Smooth muscle cell (in vitro differentiated cells): ENCODE measurements at regions not wholly inside any gene's neighbourhood (a gene's known extent, or its start where the extent isn't known, plus 50 kb on each side); places are given as distances from the start of the nearest gene placed in this dataset.

Experiments used
- DNase-seq: peaks from one replicate; lab custom pipeline; 2025; ENCODE audit not compliant: unreplicated experiment; lab: John Stamatoyannopoulos, UW
- H2AFZ ChIP-seq: fragments of 200-600 bp; sonication (generic); 2 replicates; pipeline ENCODE4 v1.6.0; 2016; ENCODE audit warnings: antibody characterized with exemption, low read depth, mild to moderate bottlenecking
- H3F3A ChIP-seq: fragments of 200-600 bp; sonication (generic); 2 replicates; pipeline ENCODE4 v1.6.0; 2017; ENCODE audit warnings: antibody characterized with exemption, low read depth
- H3K27ac ChIP-seq: fragments of 200-600 bp; sonication (generic); 2 replicates; pipeline ENCODE4 v1.5.1; 2016; ENCODE audit warnings: low read depth, mild to moderate bottlenecking
- H3K27me3 ChIP-seq: fragments of 200-600 bp; sonication (generic); 2 replicates; pipeline ENCODE4 v1.6.1; 2016; ENCODE audit warnings: low read depth, mild to moderate bottlenecking
- H3K36me3 ChIP-seq: fragments of 200-600 bp; sonication (generic); 2 replicates; pipeline ENCODE4 v1.5.1; 2016; ENCODE audit warnings: low read depth
- H3K4me1 ChIP-seq: fragments of 200-600 bp; sonication (generic); 2 replicates; pipeline ENCODE4 v1.5.1; 2016; ENCODE audit warnings: low read depth
- H3K4me2 ChIP-seq: fragments of 200-600 bp; sonication (generic); 2 replicates; pipeline ENCODE4 v1.6.0; 2016; ENCODE audit warnings: mild to moderate bottlenecking
- H3K4me3 ChIP-seq: fragments of 200-600 bp; sonication (generic); 2 replicates; pipeline ENCODE4 v1.5.1; 2016; ENCODE audit warnings: mild to moderate bottlenecking
- H3K79me2 ChIP-seq: fragments of 200-600 bp; sonication (generic); 2 replicates; pipeline ENCODE4 v1.6.0; 2016; ENCODE audit warnings: low read depth, mild to moderate bottlenecking
- H3K9ac ChIP-seq: fragments of 200-600 bp; sonication (generic); 2 replicates; pipeline ENCODE4 v1.6.0; 2016; ENCODE audit warnings: low read depth
- H3K9me3 ChIP-seq: fragments of 200-600 bp; sonication (generic); replicated peaks from 2 replicates; pipeline ENCODE4 v1.5.1; 2016; ENCODE audit warnings: low read depth
- H4K20me1 ChIP-seq: fragments of 200-600 bp; sonication (generic); 2 replicates; pipeline ENCODE4 v1.6.0; 2016; ENCODE audit warnings: low read depth
- CTCF ChIP-seq: fragments of 200-600 bp; sonication (generic); IDR thresholded peaks from 2 replicates; pipeline ENCODE4 v1.5.1; 2017; ENCODE audit warnings: borderline replicate concordance, mild to moderate bottlenecking, antibody characterized with exemption; ENCODE audit not compliant: insufficient read depth, poor library complexity, severe bottlenecking
- WGBS: methylation state at CpG from one replicate; pipeline ENCODE4 v1.1.7; 2016; ENCODE audit warnings: low lambda C conversion rate; 5-methylcytosine and 5-hydroxymethylcytosine counted together

DNA sequence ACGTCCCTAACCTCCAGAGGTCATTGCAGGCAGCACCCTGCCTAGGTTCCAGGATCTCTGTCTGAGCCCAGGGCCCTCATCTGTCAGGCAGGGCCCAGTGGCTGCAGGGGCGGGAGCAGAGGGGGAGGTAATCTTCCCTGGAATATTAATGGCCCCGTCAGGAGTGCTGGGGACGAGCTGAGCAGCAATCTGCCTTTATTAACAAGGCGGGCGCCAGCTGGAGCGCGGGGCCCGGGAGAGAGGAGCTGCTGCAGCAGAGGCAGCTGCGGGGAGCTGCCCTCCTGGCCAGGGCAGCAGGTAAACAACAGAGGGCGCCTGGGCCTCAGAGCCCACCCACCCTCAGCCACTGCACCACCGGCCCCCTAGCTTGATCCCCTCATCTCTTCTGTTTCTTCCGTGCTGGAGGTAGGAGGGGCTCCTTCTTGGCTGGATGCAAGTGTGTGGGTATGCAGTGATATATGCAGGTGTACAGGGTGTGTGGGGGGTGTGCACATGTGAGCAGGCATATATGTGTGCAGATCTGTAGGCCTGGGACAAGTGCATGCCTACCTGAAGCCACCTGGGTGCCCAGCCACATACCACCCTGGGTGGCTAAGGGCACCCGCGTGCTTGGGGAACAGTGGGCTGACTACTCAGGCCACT, 131.8 kb upstream of the MLN start:
- no peaks in the 10 kb centered on the region for H3K36me3 ChIP-seq
- H3K9ac ChIP-seq = no peak overlapping the region
- TF ChIP-seq CTCF = no peak
- no peaks in the 10 kb centered on the region for H4K20me1 ChIP-seq
- H3K4me3 ChIP-seq = no peak overlapping the region
- H3K4me1 ChIP-seq = no peaks in the 10 kb centered on the region
- no peak overlapping the region for H2AFZ ChIP-seq
- WGBS = 76% methylated on average over 13 of the region's 15 CpGs
- peaks cover 7% of the 10 kb centered on the region for H3K27me3 ChIP-seq
- no peak for DNase-seq
- no peaks in the 10 kb centered on the region for H3K9me3 ChIP-seq
- no peaks in the 10 kb centered on the region for H3K79me2 ChIP-seq
- H3F3A ChIP-seq = no peaks in the 10 kb centered on the region
- no peak overlapping the region for H3K27ac ChIP-seq
- no peak overlapping the region for H3K4me2 ChIP-seq

DNA sequence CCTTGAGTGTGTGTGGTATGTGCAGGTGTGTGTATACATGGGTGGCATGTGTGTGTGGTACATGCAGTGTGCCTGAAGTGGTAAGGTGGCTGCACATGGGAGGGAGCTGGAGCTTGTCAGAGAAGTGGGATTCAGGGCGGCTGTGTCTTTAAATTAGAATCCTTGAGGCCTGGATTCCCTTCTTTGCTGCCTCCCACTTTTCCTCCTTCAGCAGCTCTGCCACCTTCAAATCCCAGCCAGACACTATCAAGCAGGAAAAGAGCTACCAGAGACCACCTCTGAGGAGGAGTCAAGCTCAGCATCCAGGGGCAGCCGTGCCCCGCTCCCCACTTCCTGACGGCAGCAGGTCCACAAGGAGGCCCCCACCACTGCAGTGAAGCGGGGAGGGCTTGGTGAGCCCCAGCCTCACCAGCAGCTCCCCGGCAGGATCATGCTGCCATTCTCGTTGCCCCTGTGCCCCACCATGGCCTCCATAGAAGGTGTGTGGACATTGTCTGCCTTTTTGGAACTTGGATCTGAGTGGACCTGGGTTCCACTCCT, 131.0 kb upstream of the MLN start:
- no peak overlapping the region for H2AFZ ChIP-seq
- no peak overlapping the region for H3K9ac ChIP-seq
- no peaks in the 10 kb centered on the region for H3F3A ChIP-seq
- H3K4me2 ChIP-seq = no peak overlapping the region
- H3K27ac ChIP-seq = no peak overlapping the region
- no peaks in the 10 kb centered on the region for H3K9me3 ChIP-seq
- H4K20me1 ChIP-seq = no peaks in the 10 kb centered on the region
- 86% methylated on average over 7 of the region's 7 CpGs for WGBS
- no peaks in the 10 kb centered on the region for H3K36me3 ChIP-seq
- TF ChIP-seq CTCF = no peak
- DNase-seq = no peak
- no peak overlapping the region for H3K4me3 ChIP-seq
- H3K27me3 ChIP-seq = peaks cover 7% of the 10 kb centered on the region
- H3K4me1 ChIP-seq = no peaks in the 10 kb centered on the region
- H3K79me2 ChIP-seq = no peaks in the 10 kb centered on the region

GRCh38 chr6:33933101-33933500, 129.3 kb upstream of the MLN start:
- no peak for TF ChIP-seq CTCF
- peaks cover 3% of the 10 kb centered on the region for H3K27me3 ChIP-seq
- no peaks in the 10 kb centered on the region for H4K20me1 ChIP-seq
- H3K79me2 ChIP-seq = no peaks in the 10 kb centered on the region
- no peak overlapping the region for H3K4me2 ChIP-seq
- H3K27ac ChIP-seq = no peak overlapping the region
- H2AFZ ChIP-seq = no peak overlapping the region
- no peak overlapping the region for H3K4me3 ChIP-seq
- H3K36me3 ChIP-seq = no peaks in the 10 kb centered on the region
- no peaks in the 10 kb centered on the region for H3K9me3 ChIP-seq
- DNase-seq = no peak
- no peak overlapping the region for H3K9ac ChIP-seq
- no peaks in the 10 kb centered on the region for H3F3A ChIP-seq
- 42% methylated on average over 4 of the region's 4 CpGs for WGBS
- H3K4me1 ChIP-seq = no peaks in the 10 kb centered on the region

DNA sequence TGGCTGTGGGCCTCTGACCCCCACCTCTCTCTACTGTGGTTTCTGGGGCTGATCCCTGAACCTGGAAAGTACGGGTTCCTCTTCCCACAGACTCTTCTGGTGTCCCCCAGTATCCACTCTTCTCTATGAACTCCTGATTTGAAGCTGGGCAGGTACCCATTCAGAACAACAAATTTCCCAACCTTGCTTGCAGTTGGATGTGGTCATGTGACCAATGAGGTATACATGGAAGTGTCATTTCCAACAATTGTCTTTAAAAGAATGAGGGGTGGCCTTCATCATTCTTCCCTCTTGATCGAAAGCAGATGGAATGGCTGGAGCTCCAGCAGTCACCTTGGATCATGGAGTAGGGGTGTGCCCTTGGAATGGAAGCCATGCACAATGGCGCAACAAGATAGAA, 128.0 kb upstream of the MLN start:
- Histone ChIP-seq H3K4me2 (no peak overlapping the region), H3K36me3 (no peaks in the 10 kb centered on the region), H3K4me1 (no peaks in the 10 kb centered on the region), H3F3A (no peaks in the 10 kb centered on the region), H3K4me3 (no peak overlapping the region), H3K9ac (no peak overlapping the region), H3K27me3 (peaks cover 3% of the 10 kb centered on the region), H2AFZ (no peak overlapping the region), H4K20me1 (no peaks in the 10 kb centered on the region), H3K79me2 (no peaks in the 10 kb centered on the region), H3K27ac (no peak overlapping the region), H3K9me3 (no peaks in the 10 kb centered on the region)
- no peak for DNase-seq
- no peak for TF ChIP-seq CTCF
- WGBS = 88% methylated on average over 3 of the region's 3 CpGs
